Vagina (tissue), 2 donors: ENCODE measurements at regions not wholly inside any gene's neighbourhood (a gene's known extent, or its start where the extent isn't known, plus 50 kb on each side); places are given as distances from the start of the nearest gene placed in this dataset.
"Not testable (repeated sequence)": the region's sequence is repeated elsewhere in the genome, so short reads cannot be mapped to it uniquely, and the experiment has no call there.

Source experiments
- CTCF ChIP-seq, 3 experiments: fragments of 450-650 bp in 2 of 3; fragments of 200-600 bp in 1 of 3; sonication (generic) in 1 of 3; IDR thresholded peaks; one replicate each; pipeline ENCODE4 v1.5.1; 2017 to 2019; ENCODE audit warnings: antibody characterized with exemption in 3 of 3, mild to moderate bottlenecking in 2 of 3, moderate library complexity in 2 of 3
- POLR2A ChIP-seq, 2 donors: fragments of 450-650 bp; IDR thresholded peaks; one replicate each; pipeline ENCODE4 v1.6.1; 2017; ENCODE audit warnings: antibody characterized with exemption in 2 of 2, mild to moderate bottlenecking in 2 of 2, moderate library complexity in 2 of 2
- POLR2AphosphoS5 ChIP-seq, 2 donors: sonication (generic); formaldehyde crosslinking; IDR thresholded peaks; one replicate each; pipeline ENCODE4 v1.9.0; 2017; ENCODE audit warnings: antibody characterized with exemption in 2 of 2, mild to moderate bottlenecking in 2 of 2, low read depth in 1 of 2; ENCODE audit not compliant: insufficient read depth in 1 of 2

- not testable (repeated sequence) for TF ChIP-seq POLR2AphosphoS5 (IDR thresholded peaks at IDR 0.05; ENCODE audit: insufficient read depth in 1 of 2, low read depth in 1 of 2); POLR2A (IDR thresholded peaks at IDR 0.05); CTCF (IDR thresholded peaks at IDR 0.05)
These were observed 188.3 kb downstream of the OR4M2 start for GRCh38 chr15:22268654-22269053.
